HG03066 (cell line): ENCODE measurements at regions not wholly inside any gene's neighbourhood (a gene's known extent, or its start where the extent isn't known, plus 50 kb on each side); places are given as distances from the start of the nearest gene placed in this dataset.
"Not testable (repeated sequence)": the region's sequence is repeated elsewhere in the genome, so short reads cannot be mapped to it uniquely, and the experiment has no call there.

Experiments used
- ATAC-seq: cut with Tn5 transposase; IDR thresholded peaks from one replicate; pipeline ENCODE4 v1.9.1; 2021; ENCODE audit warnings: low read depth; ENCODE audit not compliant: unreplicated experiment

- no peak for ATAC-seq
These were observed 417.4 kb downstream of the NDFIP2 start for GRCh38 chr13:79898202-79898826.

- no peak for ATAC-seq
These were observed 415.9 kb downstream of the NDFIP2 start for GRCh38 chr13:79896851-79897250.

- no peak for ATAC-seq
These were observed 414.5 kb downstream of the NDFIP2 start for GRCh38 chr13:79895416-79895815.

- ATAC-seq = not testable (repeated sequence)
These were observed 406.3 kb downstream of the NDFIP2 start for GRCh38 chr13:79887278-79887677.

- no peak for ATAC-seq
These were observed 405.6 kb downstream of the NDFIP2 start for GRCh38 chr13:79886601-79887000.

- ATAC-seq = no peak
These were observed 403.9 kb downstream of the NDFIP2 start for GRCh38 chr13:79884890-79885289.

- ATAC-seq = no peak
These were observed 402.3 kb downstream of the NDFIP2 start for GRCh38 chr13:79883216-79883615.

GRCh38 chr13:79880818-79881217 lies 399.9 kb downstream of the NDFIP2 start:
- ATAC-seq = no peak

GRCh38 chr13:79874396-79875360 lies 393.7 kb downstream of the NDFIP2 start:
- ATAC-seq = no peak

GRCh38 chr13:79871594-79871993 lies 390.6 kb downstream of the NDFIP2 start:
- no peak for ATAC-seq

- no peak for ATAC-seq
These were observed 389.8 kb downstream of the NDFIP2 start for GRCh38 chr13:79870766-79871165.

GRCh38 chr13:79870123-79870522 lies 389.2 kb downstream of the NDFIP2 start:
- no peak for ATAC-seq

- no peak for ATAC-seq
These were observed 388.4 kb downstream of the NDFIP2 start for GRCh38 chr13:79869326-79869725.

GRCh38 chr13:79867254-79867653 lies 386.3 kb downstream of the NDFIP2 start:
- no peak for ATAC-seq

GRCh38 chr13:79866436-79866835 lies 385.5 kb downstream of the NDFIP2 start:
- no peak for ATAC-seq

- no peak for ATAC-seq
These were observed 381.6 kb downstream of the NDFIP2 start for GRCh38 chr13:79862515-79862914.

- ATAC-seq = no peak
These were observed 380.8 kb downstream of the NDFIP2 start for GRCh38 chr13:79861731-79862130.

GRCh38 chr13:79860791-79861190 lies 379.8 kb downstream of the NDFIP2 start:
- ATAC-seq = no peak

- ATAC-seq = no peak
These were observed 378.8 kb downstream of the NDFIP2 start for GRCh38 chr13:79859756-79860155.

GRCh38 chr13:79853251-79853650 lies 372.3 kb downstream of the NDFIP2 start:
- no peak for ATAC-seq

- ATAC-seq = no peak
These were observed 370.4 kb downstream of the NDFIP2 start for GRCh38 chr13:79851318-79851717.
